COR-L47 (cell line): ENCODE measurements at regions not wholly inside any gene's neighbourhood (a gene's known extent, or its start where the extent isn't known, plus 50 kb on each side); places are given as distances from the start of the nearest gene placed in this dataset.
"Not testable (repeated sequence)": the region's sequence is repeated elsewhere in the genome, so short reads cannot be mapped to it uniquely, and the experiment has no call there.

Experiments
- DNase-seq: peaks from one replicate; lab custom pipeline; 2025; lab: John Stamatoyannopoulos, UW

DNA sequence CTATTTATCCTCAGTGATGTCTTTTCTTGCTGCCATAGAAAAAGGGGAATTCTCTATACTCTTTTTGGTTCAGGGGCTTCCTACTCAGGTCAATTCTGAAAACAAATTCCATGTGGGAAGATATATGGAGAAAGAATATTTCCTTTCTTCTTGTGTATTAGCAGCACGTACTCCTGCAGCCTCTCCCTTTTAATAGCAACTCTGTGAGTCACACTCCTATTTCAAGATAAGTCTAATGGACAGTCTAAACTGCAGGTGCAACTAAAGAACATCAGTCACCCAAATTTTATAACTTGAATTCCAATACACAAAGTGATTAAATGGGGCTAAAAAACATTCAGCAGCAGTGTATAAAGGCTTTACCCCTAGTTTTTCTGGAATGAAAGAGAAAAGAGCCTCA is 942.2 kb downstream of the CNTNAP5 start:
- DNase-seq, result no peak

DNA sequence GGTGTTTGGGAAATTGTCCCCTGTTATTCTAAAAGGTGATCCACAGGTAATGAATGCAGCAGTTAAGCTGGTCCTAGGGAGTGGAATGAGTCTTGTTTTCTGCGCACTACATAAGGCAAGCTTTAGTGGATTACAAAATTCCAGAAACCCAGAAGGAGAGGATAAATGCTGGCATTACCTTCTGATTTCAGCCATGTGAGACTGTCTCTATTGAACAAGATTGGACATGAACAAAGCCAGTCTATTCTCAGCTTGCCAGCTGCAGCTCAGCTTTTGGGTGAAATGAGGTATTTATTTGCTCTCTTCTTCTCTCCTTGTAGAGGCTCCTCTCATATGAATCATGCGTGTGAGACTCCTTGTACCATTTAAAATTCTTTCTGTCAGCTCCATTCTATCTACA is 944.9 kb downstream of the CNTNAP5 start:
- no peak for DNase-seq

- no peak for DNase-seq
Observed at GRCh38 chr2:124973396-124973795, 948.3 kb downstream of the CNTNAP5 start.

DNA sequence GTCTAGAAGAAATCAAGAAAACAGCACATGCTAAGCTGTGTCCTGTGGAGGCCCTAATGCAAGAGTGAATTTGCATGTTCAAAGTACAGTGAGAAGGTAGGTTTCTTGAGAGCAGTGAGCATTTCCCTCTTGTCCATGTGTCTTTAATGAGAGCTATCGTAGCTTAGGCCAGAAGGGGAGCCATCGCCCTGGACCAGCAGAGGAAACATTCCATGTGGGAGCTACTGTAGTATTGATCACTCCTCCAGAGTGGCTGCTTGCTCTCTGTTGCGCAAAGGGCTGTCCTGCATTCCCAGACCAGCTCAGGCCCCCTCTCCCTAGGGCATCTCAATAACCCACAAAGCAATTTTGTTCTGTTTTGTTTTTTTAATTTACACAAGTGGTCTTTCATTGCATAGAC is 950.1 kb downstream of the CNTNAP5 start:
- DNase-seq, result no peak

DNA sequence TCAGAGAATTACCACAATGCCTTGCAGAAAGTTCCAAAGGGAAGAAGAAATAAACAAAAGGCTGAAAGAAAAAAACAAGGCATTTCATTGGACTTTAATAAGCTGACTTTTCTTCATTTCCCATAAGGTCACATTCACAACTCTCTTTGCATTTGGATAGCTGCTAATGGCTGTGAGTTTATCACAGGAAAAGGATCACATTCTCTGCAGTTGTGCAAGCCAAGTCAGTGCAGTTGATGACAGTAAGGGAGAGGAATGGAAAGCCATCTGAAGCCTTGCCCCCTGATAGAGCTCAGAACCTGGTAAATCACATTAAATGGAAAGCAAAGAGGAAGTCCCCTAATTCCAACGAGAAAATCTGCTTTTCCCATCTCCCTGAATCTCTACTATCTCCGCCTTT is 950.6 kb downstream of the CNTNAP5 start:
- no peak for DNase-seq

GRCh38 chr2:124978597-124978996 is 953.5 kb downstream of the CNTNAP5 start:
- no peak for DNase-seq

- no peak for DNase-seq
Observed at GRCh38 chr2:124983595-124983994, 958.5 kb downstream of the CNTNAP5 start.

- DNase-seq, result no peak
Observed at GRCh38 chr2:124985270-124985669, 960.2 kb downstream of the CNTNAP5 start.

- DNase-seq, result no peak
Observed at GRCh38 chr2:124986136-124986535, 961.0 kb downstream of the CNTNAP5 start.

- DNase-seq, result not testable (repeated sequence)
Observed at GRCh38 chr2:124986870-124987269, 961.8 kb downstream of the CNTNAP5 start.

- not testable (repeated sequence) for DNase-seq
Observed at GRCh38 chr2:124987436-124987835, 962.3 kb downstream of the CNTNAP5 start.

DNA sequence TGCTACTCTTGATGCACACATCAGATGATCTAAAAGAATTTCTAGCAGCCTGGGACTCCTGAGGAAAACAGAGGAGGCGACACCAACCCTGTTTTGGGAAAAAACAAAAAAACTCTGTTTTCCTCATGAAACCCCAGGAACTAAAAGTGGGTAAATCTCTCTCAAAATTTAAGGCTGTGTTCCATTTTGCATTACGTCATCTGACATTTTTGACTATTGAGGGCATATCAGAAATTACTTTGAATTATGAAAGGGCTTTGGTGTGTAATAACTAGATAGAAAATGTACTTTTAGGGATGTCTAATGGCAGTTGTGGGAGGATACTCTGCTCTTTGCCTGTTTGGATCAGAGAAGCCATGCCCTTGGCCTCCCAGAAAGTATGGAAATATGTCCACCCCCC is 963.0 kb downstream of the CNTNAP5 start:
- no peak for DNase-seq

GRCh38 chr2:124988794-124989193 is 963.7 kb downstream of the CNTNAP5 start:
- DNase-seq, result no peak

GRCh38 chr2:124993809-124994208 is 968.7 kb downstream of the CNTNAP5 start:
- no peak for DNase-seq

DNA sequence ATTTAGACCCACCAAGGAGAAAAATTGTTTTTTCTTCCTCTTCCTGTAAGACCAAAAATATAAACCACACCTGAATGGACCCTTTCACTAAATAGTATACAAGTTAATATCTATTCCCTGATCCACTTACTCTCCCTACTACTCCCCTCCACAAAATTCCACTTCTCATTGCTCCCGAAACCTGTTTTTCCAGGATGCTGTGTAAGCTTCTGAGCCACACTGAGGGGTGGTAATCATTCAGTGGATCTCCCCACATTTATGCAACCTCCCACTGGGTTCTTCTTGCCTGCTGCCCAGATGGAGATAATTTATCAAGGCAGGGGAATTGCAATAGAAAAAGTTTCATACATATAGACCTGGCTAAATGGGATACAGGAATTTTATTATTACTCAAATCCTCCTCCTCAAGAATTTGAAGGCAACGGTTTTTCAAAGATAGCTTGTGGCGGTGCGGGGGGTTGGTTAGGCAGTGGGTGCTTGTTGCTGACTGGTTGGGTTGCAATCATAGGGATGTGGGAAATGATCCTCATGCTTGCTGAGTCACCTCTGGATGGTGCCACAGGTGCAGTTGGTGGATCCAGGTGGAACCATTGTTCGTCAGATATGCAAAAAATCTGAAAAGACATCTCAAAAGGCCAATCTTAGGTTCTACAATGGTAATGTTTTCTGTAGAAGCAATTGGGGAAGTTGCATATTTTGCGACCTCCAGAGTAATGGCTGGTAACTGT is 970.3 kb downstream of the CNTNAP5 start:
- DNase-seq, result no peak

GRCh38 chr2:124996406-124996805 is 971.3 kb downstream of the CNTNAP5 start:
- no peak for DNase-seq

DNA sequence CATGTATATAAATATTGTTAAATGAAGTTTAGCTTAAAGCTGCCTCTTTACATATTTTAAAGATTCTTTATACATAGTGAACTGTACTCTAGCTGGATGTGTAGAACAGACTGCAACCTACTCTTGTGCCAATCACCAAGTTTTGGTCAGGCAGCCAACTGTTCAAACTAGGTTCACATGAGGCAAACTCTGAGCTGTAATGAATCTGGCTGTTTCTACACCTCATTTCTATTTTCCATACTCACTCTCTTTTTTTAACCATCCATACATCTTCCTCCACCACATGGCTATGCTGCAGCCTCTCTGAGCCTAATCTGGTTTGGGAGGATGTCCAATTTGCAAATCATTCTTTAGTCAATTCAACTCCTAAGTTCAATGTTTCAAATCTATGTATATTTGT is 974.8 kb downstream of the CNTNAP5 start:
- no peak for DNase-seq

- no peak for DNase-seq
Observed at GRCh38 chr2:125004106-125004800, 979.2 kb downstream of the CNTNAP5 start.

DNA sequence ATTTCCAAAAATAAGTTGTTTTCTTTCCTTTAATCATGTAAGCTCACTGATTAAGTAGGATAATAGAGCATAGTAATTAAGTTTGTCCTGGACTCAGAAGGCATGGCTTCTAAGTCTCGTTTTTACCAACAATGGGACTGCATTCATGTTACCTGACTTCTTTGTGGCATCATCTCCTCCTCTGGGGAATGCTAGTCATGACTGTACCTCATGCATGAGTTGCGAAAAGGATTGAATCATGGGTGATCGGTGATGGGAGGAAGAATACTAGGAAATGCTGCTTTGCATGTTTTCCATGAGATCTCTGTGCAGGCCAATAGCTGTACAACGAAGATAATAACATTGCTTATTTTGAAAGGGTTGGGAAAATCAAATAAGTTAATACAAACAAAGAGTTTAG is 981.6 kb downstream of the CNTNAP5 start:
- no peak for DNase-seq

DNA sequence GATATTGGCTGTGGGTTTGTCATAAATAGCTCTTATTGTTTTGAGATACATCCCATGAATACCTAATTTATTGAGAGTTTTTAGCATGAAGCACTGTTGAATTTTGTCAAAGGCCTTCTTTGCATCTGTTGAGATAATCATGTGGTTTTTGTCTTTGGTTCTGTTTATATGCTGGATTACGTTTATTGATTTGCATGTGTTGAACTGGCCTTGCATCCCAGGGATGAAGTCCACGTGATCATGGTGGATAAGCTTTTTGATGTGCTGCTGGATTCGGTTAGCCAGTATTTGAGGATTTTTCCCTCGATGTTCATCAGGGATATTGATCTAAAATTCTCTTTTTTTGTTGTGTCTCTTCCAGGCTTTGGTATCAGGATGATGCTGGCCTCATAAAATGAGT is 1003.6 kb downstream of the CNTNAP5 start:
- DNase-seq, result not testable (repeated sequence)

- no peak for DNase-seq
Observed at GRCh38 chr2:125033871-125034270, 1008.8 kb downstream of the CNTNAP5 start.

DNA sequence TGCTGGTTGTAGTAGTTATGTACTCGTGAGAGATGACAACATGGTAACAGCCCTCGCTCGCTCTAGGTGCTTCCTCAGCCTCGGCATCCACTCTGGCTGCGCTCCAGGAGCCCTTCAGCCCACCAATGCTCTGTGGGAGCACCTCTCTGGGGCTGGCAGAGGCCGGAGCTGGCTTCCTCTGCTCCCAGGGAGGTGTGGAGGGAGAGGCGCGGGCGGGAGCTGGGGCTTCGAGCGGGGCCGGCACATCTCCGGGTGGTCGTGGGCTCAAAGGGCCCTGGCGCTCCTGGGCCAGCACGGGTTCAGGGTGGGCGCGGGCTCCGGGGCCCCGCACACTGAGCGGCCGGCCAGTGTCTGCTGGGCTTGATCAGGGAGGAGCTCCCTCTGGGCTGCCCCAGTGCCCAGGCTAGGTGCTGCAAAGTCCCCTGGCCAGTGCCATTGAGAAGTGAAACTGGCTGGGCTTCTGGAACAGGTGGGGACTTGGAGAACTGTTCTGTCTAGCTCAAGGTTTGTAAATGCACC is 1012.1 kb downstream of the CNTNAP5 start:
- DNase-seq, result no peak

- DNase-seq, result no peak
Observed at GRCh38 chr2:125041846-125042245, 1016.8 kb downstream of the CNTNAP5 start.

- DNase-seq, result no peak
Observed at GRCh38 chr2:125042727-125043126, 1017.6 kb downstream of the CNTNAP5 start.
